ENCODE measurements at regions not wholly inside any gene's neighbourhood (a gene's known extent, or its start where the extent isn't known, plus 50 kb on each side); places are given as distances from the start of the nearest gene placed in this dataset.

DNA sequence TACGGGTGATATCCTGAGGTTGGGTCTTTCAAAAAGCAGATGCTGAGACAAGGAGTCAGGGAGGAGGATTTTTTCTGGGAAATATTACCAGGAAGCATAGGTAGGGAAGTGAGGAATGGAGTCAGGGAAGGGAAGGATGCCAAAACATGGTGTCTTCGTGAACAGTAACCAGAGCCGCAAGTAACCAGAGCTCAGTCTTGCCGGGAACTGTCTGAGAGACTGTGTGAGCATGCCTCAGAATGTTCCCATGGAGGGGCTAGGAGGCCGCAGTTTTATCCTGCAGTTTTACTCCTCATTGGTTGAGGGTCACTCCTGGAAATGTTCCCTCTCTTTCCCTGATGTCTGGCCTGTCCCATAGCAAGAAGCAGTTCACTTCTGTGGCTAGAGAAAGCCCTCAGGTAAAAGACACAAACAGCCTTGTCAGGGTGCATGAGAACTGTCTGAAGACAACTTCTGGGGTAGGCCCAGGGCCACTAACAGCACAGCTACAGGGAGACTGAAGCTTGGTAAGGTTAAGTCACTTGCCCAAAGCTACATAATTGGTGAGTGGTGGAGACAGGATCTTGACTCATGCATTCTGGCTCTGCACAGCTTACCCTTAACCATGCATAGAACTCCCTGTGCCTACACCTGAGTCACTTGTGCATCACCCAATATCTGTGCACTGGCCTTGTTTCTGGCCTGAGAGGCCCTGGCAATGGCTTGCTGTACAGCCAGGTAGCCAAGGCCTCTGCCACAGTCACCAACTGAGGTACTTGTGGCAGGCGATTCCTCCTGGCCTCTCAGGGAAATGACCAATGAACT is 76.3 kb upstream of the FRMD4B start:
- no peak overlapping the region for H3K4me3 ChIP-seq (ENCODE audit: insufficient read depth, low read length)
- no peaks in the 10 kb centered on the region for H3K36me3 ChIP-seq (ENCODE audit: insufficient read depth, low read length)
- H3K4me2 ChIP-seq (ENCODE audit: insufficient read depth, low read length), result no peak overlapping the region
- no peaks in the 10 kb centered on the region for H3K4me1 ChIP-seq (ENCODE audit: insufficient read depth, low read length)
- H3K27me3 ChIP-seq (ENCODE audit: insufficient read depth, low read length), result no peaks in the 10 kb centered on the region
- H3K79me2 ChIP-seq (ENCODE audit: insufficient read depth, low read length), result no peaks in the 10 kb centered on the region
- no peak overlapping the region for H3K27ac ChIP-seq (ENCODE audit: low read depth, low read length)
- no peak overlapping the region for H2AFZ ChIP-seq (ENCODE audit: low read length)
- DNase-seq (ENCODE audit: insufficient read length, low spot score, missing footprints), result no peak
- H3K9me3 ChIP-seq (ENCODE audit: low read depth, low read length), result no peaks in the 10 kb centered on the region
- TF ChIP-seq, protein P1, sequence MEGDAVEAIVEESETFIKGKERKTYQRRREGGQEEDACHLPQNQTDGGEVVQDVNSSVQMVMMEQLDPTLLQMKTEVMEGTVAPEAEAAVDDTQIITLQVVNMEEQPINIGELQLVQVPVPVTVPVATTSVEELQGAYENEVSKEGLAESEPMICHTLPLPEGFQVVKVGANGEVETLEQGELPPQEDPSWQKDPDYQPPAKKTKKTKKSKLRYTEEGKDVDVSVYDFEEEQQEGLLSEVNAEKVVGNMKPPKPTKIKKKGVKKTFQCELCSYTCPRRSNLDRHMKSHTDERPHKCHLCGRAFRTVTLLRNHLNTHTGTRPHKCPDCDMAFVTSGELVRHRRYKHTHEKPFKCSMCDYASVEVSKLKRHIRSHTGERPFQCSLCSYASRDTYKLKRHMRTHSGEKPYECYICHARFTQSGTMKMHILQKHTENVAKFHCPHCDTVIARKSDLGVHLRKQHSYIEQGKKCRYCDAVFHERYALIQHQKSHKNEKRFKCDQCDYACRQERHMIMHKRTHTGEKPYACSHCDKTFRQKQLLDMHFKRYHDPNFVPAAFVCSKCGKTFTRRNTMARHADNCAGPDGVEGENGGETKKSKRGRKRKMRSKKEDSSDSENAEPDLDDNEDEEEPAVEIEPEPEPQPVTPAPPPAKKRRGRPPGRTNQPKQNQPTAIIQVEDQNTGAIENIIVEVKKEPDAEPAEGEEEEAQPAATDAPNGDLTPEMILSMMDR (IDR thresholded peaks at IDR 0.05; ENCODE audit: extremely low read depth, low read depth, low read length), result no peak
- H4K20me1 ChIP-seq (ENCODE audit: insufficient read depth, low read length), result no peaks in the 10 kb centered on the region

DNA sequence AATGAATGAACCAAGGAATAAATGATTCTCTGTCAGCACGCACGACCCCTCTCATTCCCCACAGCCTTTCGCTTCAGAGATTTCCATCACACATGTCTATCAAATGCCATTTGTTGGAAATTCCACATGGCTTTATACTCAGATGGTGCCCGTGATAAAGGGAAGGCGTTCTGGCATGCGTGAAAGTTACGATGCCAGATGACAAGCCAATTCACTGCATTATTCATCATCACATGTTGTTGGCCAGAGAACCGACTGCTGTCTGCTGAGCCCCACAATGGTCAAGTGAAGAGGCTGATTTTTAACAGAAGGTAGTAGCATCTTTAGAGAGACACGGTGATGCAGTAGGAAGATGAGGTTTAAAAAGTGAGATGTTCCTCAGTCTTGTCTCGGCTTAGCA is 74.1 kb upstream of the FRMD4B start:
- TF ChIP-seq, protein P1 (IDR thresholded peaks at IDR 0.05; ENCODE audit: extremely low read depth, low read depth, low read length), result no peak
- H3K4me1 ChIP-seq (ENCODE audit: insufficient read depth, low read length), result no peaks in the 10 kb centered on the region
- DNase-seq (ENCODE audit: insufficient read length, low spot score, missing footprints), result no peak

DNA sequence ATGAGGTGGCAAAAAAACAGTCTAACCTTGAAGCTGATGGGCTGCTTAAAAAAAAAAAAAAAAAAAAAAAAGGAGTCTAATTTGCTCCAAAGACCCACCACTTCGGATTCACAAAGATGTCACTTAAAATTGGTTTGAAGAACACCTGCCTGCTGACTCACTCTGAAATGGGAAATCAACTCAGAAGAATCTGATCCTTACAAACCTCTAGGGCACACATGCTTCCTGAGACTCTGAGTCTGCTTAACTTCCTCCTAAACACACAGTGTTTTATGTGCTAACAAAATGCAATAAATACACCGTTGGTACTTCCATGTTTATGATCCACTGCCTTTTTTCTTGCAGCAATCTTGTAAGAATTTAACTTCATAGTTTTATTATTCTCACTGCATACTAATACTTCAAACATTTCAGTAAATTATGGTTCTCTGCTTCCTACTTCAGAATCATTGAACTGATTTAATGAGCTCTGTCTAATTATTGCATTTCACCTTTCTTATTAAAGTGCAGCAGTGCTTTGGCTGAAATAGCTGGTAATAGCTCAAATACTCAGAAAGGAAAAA is 73.0 kb upstream of the FRMD4B start:
- Histone ChIP-seq H3K36me3 (ENCODE audit: insufficient read depth, low read length) (no peaks in the 10 kb centered on the region), H3K79me2 (ENCODE audit: insufficient read depth, low read length) (no peaks in the 10 kb centered on the region), H3K9me3 (ENCODE audit: low read depth, low read length) (no peaks in the 10 kb centered on the region), H3K27ac (ENCODE audit: low read depth, low read length) (no peak overlapping the region), H4K20me1 (ENCODE audit: insufficient read depth, low read length) (no peaks in the 10 kb centered on the region), H3K4me1 (ENCODE audit: insufficient read depth, low read length) (no peaks in the 10 kb centered on the region), H2AFZ (ENCODE audit: low read length) (no peak overlapping the region), H3K27me3 (ENCODE audit: insufficient read depth, low read length) (no peaks in the 10 kb centered on the region), H3K4me3 (ENCODE audit: insufficient read depth, low read length) (no peak overlapping the region), H3K4me2 (ENCODE audit: insufficient read depth, low read length) (no peak overlapping the region)
- no peak for DNase-seq (ENCODE audit: insufficient read length, low spot score, missing footprints)
- TF ChIP-seq, protein P1 (IDR thresholded peaks at IDR 0.05; ENCODE audit: extremely low read depth, low read depth, low read length), result no peak

More for the DNA sequence above, 74.1 kb upstream of the FRMD4B start:
- H4K20me1 ChIP-seq (ENCODE audit: insufficient read depth, low read length), result no peaks in the 10 kb centered on the region
- no peak overlapping the region for H2AFZ ChIP-seq (ENCODE audit: low read length)
- no peaks in the 10 kb centered on the region for H3K36me3 ChIP-seq (ENCODE audit: insufficient read depth, low read length)
- H3K27ac ChIP-seq (ENCODE audit: low read depth, low read length), result no peak overlapping the region
- H3K27me3 ChIP-seq (ENCODE audit: insufficient read depth, low read length), result no peaks in the 10 kb centered on the region
- H3K79me2 ChIP-seq (ENCODE audit: insufficient read depth, low read length), result no peaks in the 10 kb centered on the region
- no peak overlapping the region for H3K4me2 ChIP-seq (ENCODE audit: insufficient read depth, low read length)
- no peaks in the 10 kb centered on the region for H3K9me3 ChIP-seq (ENCODE audit: low read depth, low read length)
- no peak overlapping the region for H3K4me3 ChIP-seq (ENCODE audit: insufficient read depth, low read length)

DNA sequence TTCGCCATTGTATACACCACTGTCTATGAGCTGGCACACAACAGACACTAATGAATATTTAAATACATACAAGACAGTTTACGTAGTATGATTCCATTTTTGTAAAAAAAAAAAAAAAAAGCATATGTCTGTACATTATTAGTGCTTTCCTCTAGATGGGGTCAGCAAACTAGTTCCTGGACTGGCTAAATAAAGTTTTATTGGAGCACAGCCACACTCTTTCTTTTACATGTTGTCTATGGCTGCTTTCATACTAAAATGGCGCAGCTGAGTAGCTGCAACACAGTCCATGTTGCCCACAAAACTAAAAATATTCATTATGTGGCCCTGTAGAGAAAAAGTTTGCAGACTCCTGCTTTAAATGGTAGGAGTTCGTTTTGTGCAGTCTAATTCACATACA is 70.7 kb upstream of the FRMD4B start:
- Histone ChIP-seq H3K4me1 (ENCODE audit: insufficient read depth, low read length) (no peaks in the 10 kb centered on the region), H3K27ac (ENCODE audit: low read depth, low read length) (no peak overlapping the region), H3K27me3 (ENCODE audit: insufficient read depth, low read length) (no peaks in the 10 kb centered on the region), H3K4me2 (ENCODE audit: insufficient read depth, low read length) (no peak overlapping the region), H3K79me2 (ENCODE audit: insufficient read depth, low read length) (no peaks in the 10 kb centered on the region), H3K4me3 (ENCODE audit: insufficient read depth, low read length) (no peak overlapping the region), H3K9me3 (ENCODE audit: low read depth, low read length) (no peaks in the 10 kb centered on the region), H2AFZ (ENCODE audit: low read length) (no peak overlapping the region), H3K36me3 (ENCODE audit: insufficient read depth, low read length) (no peaks in the 10 kb centered on the region), H4K20me1 (ENCODE audit: insufficient read depth, low read length) (no peaks in the 10 kb centered on the region)
- DNase-seq (ENCODE audit: insufficient read length, low spot score, missing footprints), result no peak
- TF ChIP-seq, protein P1 (IDR thresholded peaks at IDR 0.05; ENCODE audit: extremely low read depth, low read depth, low read length), result no peak

All from osteoblast (primary cell).